ENCODE measurements at regions not wholly inside any gene's neighbourhood (a gene's known extent, or its start where the extent isn't known, plus 50 kb on each side); places are given as distances from the start of the nearest gene placed in this dataset.

DNA sequence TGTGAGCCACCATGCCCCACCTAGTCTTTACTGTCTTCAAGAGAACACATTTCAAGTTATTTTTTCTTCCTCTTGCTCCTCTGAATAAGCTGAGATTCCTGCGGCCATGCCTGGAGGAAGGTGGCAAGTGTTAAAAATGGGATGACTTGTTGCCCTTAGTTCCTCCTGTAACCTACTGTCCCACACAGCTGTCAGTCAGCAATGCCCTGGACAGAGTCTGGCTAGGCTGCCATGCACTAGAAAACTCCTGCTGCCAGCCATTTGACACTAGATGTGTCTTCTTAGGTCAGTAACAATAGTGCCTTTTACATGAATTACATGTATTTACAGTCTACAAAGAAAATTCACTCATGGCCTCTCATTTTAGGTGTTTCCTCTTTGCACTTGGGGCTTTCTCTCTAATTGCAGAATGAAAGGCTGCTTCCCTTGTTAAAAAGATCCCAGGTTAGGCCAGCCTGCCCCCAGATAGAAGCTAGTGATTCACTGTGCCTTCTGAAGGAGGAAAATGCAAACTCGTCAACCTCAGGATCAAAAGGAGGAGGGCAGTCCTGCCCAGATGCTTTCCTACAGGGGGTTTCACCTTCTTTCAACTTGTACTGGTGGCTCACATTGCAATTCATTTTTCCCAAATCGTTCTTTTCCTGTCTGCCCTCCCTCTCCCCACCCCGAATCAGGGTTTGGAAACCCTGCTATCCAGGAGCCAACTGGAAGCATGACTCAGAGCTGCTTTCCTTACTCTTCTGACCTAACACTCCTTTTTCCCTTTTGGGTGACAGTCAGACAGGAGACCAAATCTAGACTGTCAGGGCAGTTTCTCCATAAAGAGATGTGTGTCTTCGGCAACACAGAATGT, 136.6 kb downstream of the SPAG6 start:
- TF ChIP-seq, protein P1, sequence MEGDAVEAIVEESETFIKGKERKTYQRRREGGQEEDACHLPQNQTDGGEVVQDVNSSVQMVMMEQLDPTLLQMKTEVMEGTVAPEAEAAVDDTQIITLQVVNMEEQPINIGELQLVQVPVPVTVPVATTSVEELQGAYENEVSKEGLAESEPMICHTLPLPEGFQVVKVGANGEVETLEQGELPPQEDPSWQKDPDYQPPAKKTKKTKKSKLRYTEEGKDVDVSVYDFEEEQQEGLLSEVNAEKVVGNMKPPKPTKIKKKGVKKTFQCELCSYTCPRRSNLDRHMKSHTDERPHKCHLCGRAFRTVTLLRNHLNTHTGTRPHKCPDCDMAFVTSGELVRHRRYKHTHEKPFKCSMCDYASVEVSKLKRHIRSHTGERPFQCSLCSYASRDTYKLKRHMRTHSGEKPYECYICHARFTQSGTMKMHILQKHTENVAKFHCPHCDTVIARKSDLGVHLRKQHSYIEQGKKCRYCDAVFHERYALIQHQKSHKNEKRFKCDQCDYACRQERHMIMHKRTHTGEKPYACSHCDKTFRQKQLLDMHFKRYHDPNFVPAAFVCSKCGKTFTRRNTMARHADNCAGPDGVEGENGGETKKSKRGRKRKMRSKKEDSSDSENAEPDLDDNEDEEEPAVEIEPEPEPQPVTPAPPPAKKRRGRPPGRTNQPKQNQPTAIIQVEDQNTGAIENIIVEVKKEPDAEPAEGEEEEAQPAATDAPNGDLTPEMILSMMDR (IDR thresholded peaks at IDR 0.05): no peak
- TF ChIP-seq POLR2A (IDR thresholded peaks at IDR 0.05): no peak
- no peak for TF ChIP-seq EP300 (IDR thresholded peaks at IDR 0.05)
